Panc1 (cell line): ENCODE measurements at regions not wholly inside any gene's neighbourhood (a gene's known extent, or its start where the extent isn't known, plus 50 kb on each side); places are given as distances from the start of the nearest gene placed in this dataset.

Source experiments
- ATAC-seq: fragments of 200-7000 bp; cut with Tn5 transposase; 2 replicates; pipeline ENCODE4 v1.9.1; 2020; ENCODE audit warnings: mild to moderate bottlenecking, moderate library complexity
- BruUV-seq: library from RNA; stranded (reverse); fragments of 400-500 nt; replicated peaks from 2 replicates; lab custom pipeline; 2021; lab: Mats Ljungman, UMichigan
- CTCF ChIA-PET: fragments of 300-600 bp; sonication (Branson Sonifier 250); formaldehyde crosslinking; loops from one replicate; lab custom pipeline; 2022; ENCODE audit warnings: antibody characterized with exemption; lab: Charles Lee
- POLR2A ChIA-PET: fragments of 300-600 bp; sonication (Branson Sonifier 250); formaldehyde crosslinking; loops from one replicate; lab custom pipeline; 2022; ENCODE audit warnings: antibody characterized with exemption; lab: Charles Lee
- DNase-seq: peaks from one replicate; pipeline ENCODE4 v3.0.0-alpha.2; 2010; ENCODE audit warnings: low read depth, low spot score
- H3K27ac ChIP-seq: 2 replicates; pipeline ENCODE4 v1.5.1; 2011; ENCODE audit warnings: mild to moderate bottlenecking, low read length, inconsistent platforms
- H3K27me3 ChIP-seq: fragments of 200-500 bp; sonication (Bioruptor generic); 2 replicates; pipeline ENCODE4 v1.6.0; 2014; ENCODE audit warnings: low read length, inconsistent platforms; ENCODE audit not compliant: control insufficient read depth, insufficient read depth
- H3K36me3 ChIP-seq: fragments of 200-500 bp; sonication (Bioruptor generic); 2 replicates; pipeline ENCODE4 v1.5.1; 2014; ENCODE audit warnings: inconsistent platforms, mild to moderate bottlenecking, low read length, moderate library complexity; ENCODE audit not compliant: control insufficient read depth, insufficient read depth
- H3K4me1 ChIP-seq: 2 replicates; pipeline ENCODE4 v1.5.1; 2011; ENCODE audit warnings: inconsistent platforms, mild to moderate bottlenecking, low read length, moderate library complexity; ENCODE audit not compliant: control insufficient read depth, insufficient read depth
- H3K4me3 ChIP-seq, 2 experiments: 2 replicates each; pipeline ENCODE4 v1.5.1; 2011 to 2012; ENCODE audit warnings: low read depth in 2 of 2, low read length in 2 of 2, mild to moderate bottlenecking in 2 of 2, inconsistent platforms in 1 of 2, moderate library complexity in 1 of 2
- H3K9me3 ChIP-seq: fragments of 200-500 bp; sonication (Bioruptor generic); 2 replicates; pipeline ENCODE4 v1.5.1; 2014; ENCODE audit warnings: low read depth, mild to moderate bottlenecking, inconsistent platforms, low read length, moderate library complexity; ENCODE audit not compliant: control insufficient read depth, insufficient read depth
- POLR2AphosphoS5 ChIP-seq: IDR thresholded peaks from 2 replicates; pipeline ENCODE4 v1.6.1; 2012; ENCODE audit warnings: mild to moderate bottlenecking, low read depth, low read length, moderate library complexity
- SIN3A ChIP-seq: IDR thresholded peaks from 2 replicates; pipeline ENCODE4 v1.6.1; 2012; ENCODE audit warnings: low read depth, mild to moderate bottlenecking, low read length, moderate library complexity, borderline replicate concordance; ENCODE audit not compliant: insufficient read depth
- TCF7L2 ChIP-seq: IDR thresholded peaks from 2 replicates; pipeline ENCODE4 v1.6.1; 2011; ENCODE audit warnings: mild to moderate bottlenecking, low read depth, low read length, inconsistent platforms
- in situ Hi-C: cut with HindIII; loops from 2 replicates; pipeline ENCODE4 v1.10.0; 2016; ENCODE audit warnings: low sequenced_read_pairs, low pct_unique_long_range_greater_than_20kb
- intact Hi-C: fragments of 100-400 bp; cut with micrococcal nuclease; formaldehyde crosslinking; loops from one replicate; pipeline ENCODE4 v1.10.0; 2022; ENCODE audit not compliant: unreplicated experiment
- TF ChIP-seq, protein P1 (sequence below), 2 experiments: IDR thresholded peaks; 2 replicates each; pipeline ENCODE4 v1.6.1; 2011 to 2012; ENCODE audit warnings: low read depth in 2 of 2, control low read depth in 1 of 2, low read length in 1 of 2, mild to moderate bottlenecking in 1 of 2, moderate library complexity in 1 of 2; ENCODE audit not compliant: insufficient read depth in 1 of 2
- TF ChIP-seq, protein P2 (sequence below): fragments of 450-650 bp; IDR thresholded peaks from 2 replicates; pipeline ENCODE4 v1.5.1; 2017; ENCODE audit warnings: mild to moderate bottlenecking

GRCh38 chr6:48859562-48860123 is 603.4 kb downstream of the MMUT start:
- DNase-seq (no peak), ATAC-seq (no peak)
- Histone ChIP-seq H3K4me3 (no peak overlapping the region), H3K4me1 (no peaks in the 10 kb centered on the region), H3K27me3 (no peaks in the 10 kb centered on the region), H3K36me3 (no peaks in the 10 kb centered on the region), H3K27ac (no peak overlapping the region), H3K9me3 (no peaks in the 10 kb centered on the region)
- ChIA-PET CTCF (no interaction called here), POLR2A (no interaction called here)
- intact Hi-C loops = no loop called here
- no TSS peak for BruUV-seq
- no peak for TF ChIP-seq SIN3A
- TF ChIP-seq, protein P1, sequence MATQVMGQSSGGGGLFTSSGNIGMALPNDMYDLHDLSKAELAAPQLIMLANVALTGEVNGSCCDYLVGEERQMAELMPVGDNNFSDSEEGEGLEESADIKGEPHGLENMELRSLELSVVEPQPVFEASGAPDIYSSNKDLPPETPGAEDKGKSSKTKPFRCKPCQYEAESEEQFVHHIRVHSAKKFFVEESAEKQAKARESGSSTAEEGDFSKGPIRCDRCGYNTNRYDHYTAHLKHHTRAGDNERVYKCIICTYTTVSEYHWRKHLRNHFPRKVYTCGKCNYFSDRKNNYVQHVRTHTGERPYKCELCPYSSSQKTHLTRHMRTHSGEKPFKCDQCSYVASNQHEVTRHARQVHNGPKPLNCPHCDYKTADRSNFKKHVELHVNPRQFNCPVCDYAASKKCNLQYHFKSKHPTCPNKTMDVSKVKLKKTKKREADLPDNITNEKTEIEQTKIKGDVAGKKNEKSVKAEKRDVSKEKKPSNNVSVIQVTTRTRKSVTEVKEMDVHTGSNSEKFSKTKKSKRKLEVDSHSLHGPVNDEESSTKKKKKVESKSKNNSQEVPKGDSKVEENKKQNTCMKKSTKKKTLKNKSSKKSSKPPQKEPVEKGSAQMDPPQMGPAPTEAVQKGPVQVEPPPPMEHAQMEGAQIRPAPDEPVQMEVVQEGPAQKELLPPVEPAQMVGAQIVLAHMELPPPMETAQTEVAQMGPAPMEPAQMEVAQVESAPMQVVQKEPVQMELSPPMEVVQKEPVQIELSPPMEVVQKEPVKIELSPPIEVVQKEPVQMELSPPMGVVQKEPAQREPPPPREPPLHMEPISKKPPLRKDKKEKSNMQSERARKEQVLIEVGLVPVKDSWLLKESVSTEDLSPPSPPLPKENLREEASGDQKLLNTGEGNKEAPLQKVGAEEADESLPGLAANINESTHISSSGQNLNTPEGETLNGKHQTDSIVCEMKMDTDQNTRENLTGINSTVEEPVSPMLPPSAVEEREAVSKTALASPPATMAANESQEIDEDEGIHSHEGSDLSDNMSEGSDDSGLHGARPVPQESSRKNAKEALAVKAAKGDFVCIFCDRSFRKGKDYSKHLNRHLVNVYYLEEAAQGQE (IDR thresholded peaks at IDR 0.05; ENCODE audit: insufficient read depth in 1 of 2, low read depth in 2 of 2, low read length in 1 of 2) = no peak
- TF ChIP-seq POLR2AphosphoS5 = no peak
- in situ Hi-C loops = no loop called here

- Histone ChIP-seq H3K4me1 (no peaks in the 10 kb centered on the region), H3K27me3 (no peaks in the 10 kb centered on the region), H3K4me3 (no peak overlapping the region), H3K9me3 (peaks cover 13% of the 10 kb centered on the region; the same call in 1 of the 2 replicates), H3K27ac (no peak overlapping the region), H3K36me3 (no peaks in the 10 kb centered on the region)
- TF ChIP-seq, protein P2, sequence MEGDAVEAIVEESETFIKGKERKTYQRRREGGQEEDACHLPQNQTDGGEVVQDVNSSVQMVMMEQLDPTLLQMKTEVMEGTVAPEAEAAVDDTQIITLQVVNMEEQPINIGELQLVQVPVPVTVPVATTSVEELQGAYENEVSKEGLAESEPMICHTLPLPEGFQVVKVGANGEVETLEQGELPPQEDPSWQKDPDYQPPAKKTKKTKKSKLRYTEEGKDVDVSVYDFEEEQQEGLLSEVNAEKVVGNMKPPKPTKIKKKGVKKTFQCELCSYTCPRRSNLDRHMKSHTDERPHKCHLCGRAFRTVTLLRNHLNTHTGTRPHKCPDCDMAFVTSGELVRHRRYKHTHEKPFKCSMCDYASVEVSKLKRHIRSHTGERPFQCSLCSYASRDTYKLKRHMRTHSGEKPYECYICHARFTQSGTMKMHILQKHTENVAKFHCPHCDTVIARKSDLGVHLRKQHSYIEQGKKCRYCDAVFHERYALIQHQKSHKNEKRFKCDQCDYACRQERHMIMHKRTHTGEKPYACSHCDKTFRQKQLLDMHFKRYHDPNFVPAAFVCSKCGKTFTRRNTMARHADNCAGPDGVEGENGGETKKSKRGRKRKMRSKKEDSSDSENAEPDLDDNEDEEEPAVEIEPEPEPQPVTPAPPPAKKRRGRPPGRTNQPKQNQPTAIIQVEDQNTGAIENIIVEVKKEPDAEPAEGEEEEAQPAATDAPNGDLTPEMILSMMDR = no peak
- TF ChIP-seq SIN3A = no peak
- TF ChIP-seq POLR2AphosphoS5 = no peak
- no peak for TF ChIP-seq TCF7L2
- TF ChIP-seq, protein P1 (IDR thresholded peaks at IDR 0.05; ENCODE audit: insufficient read depth in 1 of 2, low read depth in 2 of 2, low read length in 1 of 2) = no peak
- POLR2A ChIA-PET = no interaction called here
- intact Hi-C loops = no loop called here
- no TSS peak for BruUV-seq
- in situ Hi-C loops = no loop called here
- no peak for ATAC-seq
- CTCF ChIA-PET = no interaction called here
- no peak for DNase-seq
These were observed 617.8 kb downstream of the MMUT start for GRCh38 chr6:48845219-48845618.
